ENCODE measurements at regions not wholly inside any gene's neighbourhood (a gene's known extent, or its start where the extent isn't known, plus 50 kb on each side); places are given as distances from the start of the nearest gene placed in this dataset.

DNA sequence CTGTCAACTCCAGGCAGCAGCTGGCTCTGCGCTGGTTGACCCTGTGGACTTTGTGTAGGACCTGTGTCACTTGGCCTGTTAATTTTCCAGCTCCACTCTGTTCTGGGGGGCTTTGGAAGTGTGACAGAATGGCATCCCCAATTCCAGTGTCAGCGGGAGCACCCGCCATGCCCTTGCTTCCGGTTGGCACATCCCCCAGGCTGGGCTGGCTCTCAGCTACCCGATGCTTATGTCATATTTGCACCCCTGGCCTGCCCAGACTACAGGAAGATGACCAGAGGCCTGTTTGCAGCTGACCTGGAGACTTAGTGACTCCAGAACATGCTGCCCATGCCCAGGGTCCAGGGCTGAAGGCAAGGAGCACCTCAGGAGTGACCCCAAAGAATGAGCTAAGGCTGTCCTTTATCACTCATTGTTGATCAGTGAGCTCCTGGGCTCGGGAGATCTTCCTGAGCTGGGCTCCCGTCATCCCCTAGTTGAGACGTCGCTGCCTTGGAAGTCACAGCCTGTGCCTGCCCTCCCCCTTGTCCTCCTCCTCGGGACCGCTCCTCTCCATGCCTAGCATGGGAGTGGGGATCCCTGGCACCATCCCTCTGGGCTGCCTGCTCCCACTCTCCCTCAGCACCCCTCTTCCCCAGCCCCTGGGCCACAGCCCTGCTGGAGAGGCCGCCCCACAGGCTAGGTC is 163.4 kb upstream of the RTL1 start:
- no peak for DNase-seq (ENCODE audit: low read depth)

DNA sequence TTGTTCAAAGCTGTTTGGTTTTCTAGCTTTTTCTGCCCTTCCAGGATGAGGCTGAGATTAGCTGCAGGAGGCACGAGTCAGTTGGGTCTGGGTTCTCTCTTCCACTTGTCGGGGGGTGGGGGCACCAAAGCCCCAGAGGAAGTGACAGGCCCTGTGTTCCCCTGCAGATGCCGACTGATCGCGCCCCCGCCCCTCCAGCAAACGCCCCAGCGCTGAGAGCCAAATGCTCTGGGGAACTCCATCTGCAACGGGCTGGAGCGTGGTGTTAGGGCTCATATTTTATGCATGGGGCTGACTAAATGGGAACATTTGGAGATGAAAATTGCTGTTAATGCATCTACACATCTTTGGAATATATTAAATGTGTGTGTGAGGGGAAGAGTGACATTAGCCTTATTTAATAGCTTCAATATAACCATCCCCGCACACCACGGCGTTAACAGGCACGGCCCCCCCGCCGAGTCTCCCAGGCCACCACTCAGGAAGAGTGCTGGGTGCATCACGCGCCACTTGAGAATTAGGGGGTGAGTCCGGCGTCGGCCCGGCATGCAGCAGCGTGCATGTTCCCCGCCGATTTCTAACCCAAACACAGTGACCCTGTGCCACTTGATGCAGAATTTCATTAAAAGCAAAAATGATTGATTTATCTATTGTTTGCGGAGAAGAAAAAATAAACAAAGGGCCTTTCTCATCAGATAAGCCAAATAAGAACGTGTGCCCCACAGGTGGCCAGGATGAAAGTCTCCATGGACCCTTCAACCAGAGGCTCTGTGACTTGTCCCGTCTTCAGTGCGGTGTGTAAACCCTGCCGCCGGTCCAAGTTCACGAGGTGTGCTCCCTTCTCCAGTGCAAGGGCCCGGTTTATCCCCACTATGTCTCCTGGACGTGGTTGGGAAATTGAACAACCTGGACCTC is 165.0 kb upstream of the RTL1 start:
- DNase-seq (ENCODE audit: low read depth), result no peak

DNA sequence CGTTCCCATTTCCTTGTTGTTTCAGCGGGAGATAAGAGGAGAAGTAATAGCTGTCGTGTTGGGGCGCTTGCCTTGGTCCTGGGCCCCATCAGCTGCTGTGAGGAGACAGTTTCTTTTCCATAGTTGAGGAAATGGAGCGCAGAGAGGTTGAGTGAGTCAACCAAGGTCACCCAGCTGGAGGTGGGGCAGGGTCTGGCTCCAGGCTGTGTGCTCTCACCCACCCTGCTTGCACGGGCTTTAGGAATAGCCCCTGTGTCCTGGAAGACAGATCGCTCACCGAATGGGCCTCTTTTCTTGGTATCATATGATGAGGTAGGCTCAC is 165.7 kb upstream of the RTL1 start:
- DNase-seq (ENCODE audit: low read depth), result no peak

DNA sequence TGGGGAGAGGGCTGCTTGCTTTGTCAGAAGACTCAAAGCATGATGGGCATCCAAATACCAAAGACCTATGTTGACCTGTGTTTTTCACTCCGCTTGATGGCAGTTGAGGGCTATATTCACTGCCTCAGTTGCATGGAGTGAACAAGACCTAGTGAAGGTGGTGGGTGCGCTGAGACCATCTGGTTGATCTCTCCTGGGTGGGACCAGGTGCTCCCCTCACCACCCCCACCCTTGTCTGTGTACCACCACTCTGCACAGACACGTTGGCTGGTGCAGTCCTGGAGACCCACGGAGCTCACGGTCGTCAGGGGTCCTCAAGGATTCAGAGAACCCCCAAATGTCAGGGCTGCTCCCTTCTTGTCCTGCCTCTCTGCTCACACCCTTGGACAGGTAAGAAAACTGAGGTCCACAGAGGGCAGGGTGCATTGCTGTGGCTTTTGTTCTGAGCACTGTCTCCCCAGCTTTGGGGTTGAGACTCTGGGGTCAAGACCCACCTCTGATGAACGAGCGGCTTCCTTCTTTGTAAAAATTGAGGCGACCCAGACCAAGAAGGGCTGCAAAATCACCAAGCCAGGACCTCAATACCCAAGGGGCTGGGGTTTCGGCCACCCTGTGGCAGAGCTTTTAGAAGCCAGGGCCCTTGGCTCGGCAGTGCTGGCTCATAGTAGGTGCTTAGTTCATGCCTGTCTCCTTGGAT is 166.3 kb upstream of the RTL1 start:
- DNase-seq (ENCODE audit: low read depth), result no peak

DNA sequence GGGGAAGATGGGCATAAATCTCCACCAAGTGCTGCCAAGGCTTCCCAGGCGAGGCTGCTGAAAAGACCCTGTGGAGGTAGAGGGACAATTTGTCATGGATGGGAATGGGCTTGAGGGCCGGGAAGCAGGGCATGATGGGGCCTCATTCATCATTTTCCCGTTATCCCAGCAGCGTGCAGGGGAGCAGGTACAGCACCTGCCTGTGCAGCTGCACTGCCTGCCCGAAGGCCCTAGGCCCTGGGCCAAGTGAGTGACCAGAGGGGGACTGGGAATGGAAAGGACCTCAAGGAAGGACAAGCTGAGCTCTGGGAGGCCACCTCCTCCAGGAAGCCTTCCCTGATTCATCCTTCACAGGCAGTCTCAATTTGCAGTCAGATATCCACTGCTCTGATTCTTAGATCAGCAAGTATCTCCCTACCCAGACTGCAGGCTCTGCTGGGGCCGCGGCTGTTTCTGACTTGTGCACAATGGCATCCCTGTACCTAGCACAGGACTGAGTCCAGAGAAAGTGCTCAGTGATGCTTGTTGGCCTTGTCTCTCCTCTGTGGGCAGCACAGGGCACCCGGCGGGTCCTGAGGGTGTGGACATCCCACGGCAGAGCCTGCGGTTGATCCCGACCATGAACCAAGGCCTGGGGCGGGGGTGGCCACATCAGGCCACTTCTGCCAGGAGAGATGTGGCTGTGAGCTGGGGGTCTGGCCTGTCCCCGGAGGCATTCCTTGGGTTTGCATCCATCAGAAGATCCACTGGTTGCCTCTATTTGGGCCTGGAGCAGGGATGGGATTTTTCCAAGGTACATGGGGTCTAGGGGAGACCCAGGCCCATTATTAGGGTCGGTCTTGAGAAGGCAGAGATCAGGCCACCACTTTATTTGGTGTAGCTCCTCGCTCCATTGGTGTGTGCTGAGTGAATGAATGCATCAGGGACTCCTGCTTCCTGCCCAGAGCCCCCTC is 167.3 kb upstream of the RTL1 start:
- no peak for DNase-seq (ENCODE audit: low read depth)

DNA sequence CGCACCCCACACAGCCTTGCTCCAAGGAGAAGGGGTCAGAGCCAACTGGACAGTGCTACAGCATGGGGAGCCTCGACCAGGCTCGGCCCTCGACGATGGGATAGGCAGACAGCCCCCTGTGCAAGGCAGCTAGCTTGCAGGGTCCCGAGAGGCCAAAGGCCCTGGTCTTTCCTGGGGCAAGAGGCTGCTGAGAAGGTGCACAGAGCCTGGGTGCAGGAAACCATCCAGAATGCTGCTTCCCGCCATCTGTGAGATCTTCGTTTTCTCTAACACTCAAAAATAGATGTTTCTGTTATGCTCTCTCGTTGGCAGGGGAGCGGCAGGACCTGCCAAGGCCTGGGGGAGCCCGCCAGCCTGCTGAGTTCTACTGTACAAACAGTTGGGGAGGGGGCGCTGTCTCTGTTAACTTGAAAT is 168.0 kb upstream of the RTL1 start:
- no peak for DNase-seq (ENCODE audit: low read depth)

DNA sequence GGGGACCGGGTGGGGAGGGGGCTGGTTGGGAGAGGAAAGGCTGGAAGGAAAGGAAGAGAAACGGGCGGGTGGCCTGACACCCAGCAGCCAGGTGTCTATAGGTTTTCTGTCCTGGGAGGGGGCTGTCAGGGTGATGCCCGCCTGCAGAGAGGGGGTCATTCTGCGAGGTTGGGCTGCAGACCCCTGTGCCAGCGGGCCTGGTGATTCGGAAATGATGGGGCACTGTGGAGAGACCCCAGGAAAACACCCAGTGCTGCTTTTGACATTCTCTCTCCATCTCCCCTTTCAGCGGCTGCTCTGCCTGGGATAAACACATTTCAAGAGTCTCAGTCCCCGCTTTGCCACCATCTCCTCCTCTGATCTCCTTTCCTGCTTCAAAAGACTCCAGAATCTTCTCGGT is 168.5 kb upstream of the RTL1 start:
- DNase-seq (ENCODE audit: low read depth), result no peak

DNA sequence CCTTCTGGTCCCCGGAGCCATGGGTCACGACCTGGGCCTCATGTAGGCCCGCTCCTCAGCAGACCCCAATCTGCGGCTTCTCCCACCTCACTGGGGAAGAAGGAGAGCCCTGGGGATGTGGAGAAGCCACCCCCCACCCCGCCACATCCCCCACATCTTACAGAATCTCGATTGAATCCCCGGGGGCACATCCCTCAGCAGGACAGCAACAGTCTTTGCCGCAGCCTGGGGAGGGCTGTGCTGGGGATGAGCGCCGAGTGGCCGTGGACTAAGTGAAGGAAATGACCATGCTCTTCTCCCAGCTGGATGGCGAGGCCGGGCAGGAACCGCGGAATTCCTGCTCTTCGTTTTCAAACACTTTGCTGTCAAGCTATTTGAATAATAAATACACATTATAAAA is 169.0 kb upstream of the RTL1 start:
- DNase-seq (ENCODE audit: low read depth), result no peak

DNA sequence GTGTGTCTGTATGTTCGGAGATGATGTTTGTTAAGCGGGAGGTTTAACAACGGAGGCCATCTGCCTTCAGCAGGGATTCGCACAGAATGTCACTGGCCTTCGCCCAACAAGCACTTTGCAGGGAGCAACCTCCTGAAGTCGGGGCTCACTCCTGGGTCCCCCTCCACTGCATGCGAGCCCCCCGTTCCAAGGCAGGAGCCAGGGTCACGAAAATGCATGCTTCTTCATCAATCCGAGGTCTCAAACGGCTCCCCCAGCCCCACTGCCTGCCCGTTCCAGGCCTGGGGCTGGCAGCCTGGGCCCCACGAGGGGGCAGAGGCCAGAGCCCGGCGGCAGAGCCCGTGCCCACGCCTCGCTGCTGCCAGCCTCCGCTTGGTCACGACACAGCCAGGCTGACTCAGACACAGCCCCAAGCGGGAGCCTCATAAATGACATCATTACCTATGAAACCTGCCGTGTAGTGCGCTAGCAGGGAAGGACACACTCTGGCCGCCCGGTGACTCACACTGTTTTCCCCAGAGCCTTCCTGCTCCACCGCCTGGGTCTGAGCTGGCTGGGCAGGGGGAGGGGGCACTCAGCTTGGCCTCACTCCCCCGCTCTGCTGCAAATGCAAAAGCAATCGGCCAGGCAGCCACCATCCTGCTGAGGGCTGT is 169.5 kb upstream of the RTL1 start:
- DNase-seq (ENCODE audit: low read depth), result no peak

DNA sequence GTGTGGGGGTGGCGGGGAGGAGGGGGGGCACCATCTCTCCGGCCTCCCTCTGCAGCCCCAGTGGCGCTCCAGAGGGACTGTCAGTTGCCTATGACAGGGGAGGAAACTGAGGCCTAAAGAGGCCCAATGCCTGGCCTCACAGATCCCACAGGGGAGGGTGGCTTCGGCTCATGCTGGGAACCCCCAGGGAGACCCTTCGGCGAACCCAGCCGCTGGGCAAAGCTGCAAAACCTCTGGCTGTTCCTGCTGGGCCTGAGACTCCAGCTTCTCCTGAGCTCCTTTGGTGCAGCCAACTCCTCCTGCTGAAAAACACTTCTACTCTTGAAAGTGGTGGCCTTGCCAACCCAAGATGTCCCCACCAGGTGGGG is 170.1 kb upstream of the RTL1 start:
- DNase-seq (ENCODE audit: low read depth), result no peak

DNA sequence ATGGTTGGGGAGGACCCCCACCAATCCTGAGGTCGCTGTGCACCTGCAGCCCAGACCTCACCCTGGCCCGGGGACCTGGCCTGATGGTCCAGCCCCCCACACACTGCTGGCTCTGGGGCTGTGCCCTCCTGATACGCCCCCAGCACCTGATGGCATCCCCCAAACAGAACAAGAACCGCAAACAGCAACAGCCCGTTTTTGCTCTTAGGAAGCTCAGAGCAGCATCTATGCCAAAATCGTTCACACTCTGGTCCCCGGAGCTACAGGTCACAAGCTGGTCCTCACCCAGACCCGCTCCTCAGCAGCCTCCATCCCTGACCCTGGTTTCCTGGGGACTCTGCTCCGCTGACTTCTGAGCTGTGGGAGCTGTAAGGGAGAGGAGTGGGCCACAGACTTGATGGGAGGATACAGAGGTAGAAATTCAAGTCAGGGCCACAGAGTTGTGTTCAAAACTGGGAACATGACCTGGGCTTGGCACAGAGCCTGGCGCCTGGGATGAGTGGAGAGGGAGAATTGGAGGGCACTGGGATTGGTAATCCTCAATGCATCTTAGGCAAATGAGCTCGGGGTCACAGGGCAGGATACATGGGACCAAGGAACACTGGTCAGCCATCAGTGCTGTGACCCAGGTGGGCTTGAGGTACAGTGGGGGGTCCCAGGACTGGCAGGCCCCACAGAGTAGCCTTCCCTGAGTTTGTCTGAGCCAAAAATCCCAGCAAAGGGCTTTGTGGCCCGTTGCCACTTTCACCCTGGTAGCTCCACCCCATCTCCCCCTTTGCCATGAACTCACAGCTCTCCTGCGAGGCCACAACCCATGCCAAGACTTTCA is 170.9 kb upstream of the RTL1 start:
- no peak for DNase-seq (ENCODE audit: low read depth)

DNA sequence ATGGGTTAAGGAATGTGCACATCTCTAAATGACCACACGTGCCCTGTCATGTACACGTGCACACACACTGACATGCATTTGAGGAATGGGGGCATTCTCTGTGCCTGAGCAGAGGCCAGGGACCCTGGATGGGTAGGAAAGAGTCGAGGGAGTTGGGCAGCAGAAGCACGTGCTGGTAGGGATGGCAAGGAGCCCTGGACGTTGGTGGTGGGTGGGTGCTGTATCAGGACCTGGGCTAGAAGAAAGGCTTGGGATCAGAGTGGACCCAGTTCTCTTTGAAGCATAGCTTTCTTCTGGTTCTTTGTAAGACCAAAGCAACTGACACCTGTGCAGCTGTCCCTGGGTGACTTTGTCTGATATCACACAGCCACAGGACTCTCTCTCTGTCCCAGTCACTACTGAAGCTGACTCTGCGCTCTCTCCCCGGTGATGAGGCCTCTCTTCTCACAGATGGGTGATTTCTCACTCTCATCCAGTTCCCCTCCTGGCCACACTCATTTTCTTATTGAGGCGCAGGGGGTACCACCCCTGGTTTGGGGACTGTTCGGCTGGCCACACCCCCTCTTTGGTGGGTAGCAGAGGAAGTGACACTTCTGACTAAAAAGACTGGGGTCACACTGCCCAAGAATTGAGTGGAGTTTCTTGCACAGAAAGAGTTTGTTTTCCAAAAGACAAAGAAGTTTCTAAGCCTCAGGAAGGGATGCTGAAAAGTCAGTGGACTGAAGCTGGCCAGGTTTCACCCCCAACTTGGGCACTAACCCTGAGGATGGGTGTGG is 171.7 kb upstream of the RTL1 start:
- no peak for DNase-seq (ENCODE audit: low read depth)

DNA sequence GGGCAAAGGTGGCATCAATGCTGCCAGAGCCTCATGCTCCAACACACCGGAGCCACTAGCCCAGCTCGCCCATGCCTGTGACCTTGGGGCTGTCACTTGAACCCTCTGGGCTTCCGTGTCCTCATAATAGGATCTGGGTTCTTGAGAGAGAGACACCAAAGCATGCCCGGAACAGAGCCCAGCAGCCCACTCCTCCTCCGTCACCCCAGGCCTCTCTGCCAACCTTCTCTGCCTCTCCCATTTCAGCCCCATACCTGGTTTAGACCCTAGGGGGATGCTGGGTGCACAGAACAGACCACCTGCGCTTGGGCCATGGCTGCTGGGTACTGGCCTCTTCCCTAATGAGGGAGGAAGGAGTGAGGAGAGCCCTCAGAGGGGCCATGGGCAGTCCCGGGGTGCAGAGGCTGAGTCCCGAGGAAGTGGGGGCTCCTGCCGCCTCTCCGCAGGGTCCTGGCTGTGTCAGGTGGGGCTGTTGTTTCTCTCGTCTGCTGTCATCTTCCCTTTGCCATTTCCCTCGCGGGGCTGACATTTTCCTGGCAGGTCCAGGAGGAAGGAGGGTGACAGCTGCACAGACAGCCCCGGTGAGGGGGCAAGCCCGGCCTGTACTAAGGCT is 172.4 kb upstream of the RTL1 start:
- no peak for DNase-seq (ENCODE audit: low read depth)

DNA sequence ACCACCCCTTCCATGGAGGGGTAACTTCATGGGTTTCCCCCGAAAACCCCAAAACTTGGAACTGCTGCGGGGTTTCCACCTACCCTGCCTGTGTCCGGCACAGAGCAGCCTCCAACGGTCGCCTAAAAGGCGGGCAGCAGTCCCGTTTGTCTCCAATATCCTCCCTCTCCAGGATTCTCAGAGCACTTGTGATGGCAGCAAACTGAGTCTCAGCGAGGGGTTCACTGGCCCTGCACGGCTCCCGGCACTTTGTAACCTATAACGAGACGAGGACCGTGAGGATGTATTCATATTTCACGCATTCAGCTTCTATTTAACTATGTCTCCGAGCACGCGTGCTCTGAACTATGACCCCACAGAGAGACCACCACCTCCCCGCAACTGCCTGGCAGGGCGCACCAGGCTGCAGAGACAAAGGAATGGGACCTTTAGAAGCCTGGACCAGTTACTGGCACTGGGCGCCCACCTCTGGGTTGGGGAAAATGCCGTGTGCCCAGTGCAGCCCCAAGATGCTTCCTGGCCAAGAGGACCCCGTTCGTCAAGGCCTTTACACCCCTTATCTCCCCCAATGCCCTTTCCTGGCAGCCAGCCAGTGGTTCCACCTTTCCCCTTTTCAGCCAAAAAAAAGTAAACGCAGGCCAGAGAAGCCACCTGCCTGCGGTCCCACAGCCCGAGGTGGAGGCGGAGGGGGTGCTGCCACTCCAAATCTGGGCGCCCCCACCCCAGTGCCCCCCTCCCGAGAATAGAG is 173.1 kb upstream of the RTL1 start:
- DNase-seq (ENCODE audit: low read depth), result no peak

DNA sequence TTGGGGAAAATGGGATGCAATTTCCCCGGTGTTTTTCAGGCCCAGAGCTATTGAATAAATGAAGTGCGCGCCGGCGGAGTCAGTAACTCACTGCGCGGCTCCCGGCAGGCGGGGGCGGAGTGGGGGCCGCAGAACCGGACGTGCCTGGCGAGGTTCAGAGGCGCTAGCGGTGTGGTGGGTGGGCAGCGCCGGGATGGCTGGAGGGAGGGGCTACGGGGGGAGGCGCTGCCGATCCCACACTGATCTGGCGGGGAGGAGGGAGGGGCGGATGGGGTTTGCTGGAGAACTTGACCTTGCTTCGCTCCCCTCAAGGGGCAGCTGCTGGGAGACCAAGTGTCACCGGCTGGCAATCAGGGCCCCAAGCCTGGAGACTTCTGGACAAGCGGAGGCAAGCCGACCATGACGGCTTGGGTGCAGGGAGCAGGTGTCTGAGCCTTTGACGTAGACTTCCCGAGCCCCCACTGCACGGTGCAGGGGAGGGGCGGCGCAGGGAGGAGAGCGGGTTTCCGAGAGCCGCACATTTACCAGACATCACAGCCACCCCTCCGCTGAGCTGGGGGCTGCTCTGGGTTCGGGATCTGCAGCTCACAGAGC is 174.1 kb upstream of the RTL1 start:
- DNase-seq (ENCODE audit: low read depth), result no peak

DNA sequence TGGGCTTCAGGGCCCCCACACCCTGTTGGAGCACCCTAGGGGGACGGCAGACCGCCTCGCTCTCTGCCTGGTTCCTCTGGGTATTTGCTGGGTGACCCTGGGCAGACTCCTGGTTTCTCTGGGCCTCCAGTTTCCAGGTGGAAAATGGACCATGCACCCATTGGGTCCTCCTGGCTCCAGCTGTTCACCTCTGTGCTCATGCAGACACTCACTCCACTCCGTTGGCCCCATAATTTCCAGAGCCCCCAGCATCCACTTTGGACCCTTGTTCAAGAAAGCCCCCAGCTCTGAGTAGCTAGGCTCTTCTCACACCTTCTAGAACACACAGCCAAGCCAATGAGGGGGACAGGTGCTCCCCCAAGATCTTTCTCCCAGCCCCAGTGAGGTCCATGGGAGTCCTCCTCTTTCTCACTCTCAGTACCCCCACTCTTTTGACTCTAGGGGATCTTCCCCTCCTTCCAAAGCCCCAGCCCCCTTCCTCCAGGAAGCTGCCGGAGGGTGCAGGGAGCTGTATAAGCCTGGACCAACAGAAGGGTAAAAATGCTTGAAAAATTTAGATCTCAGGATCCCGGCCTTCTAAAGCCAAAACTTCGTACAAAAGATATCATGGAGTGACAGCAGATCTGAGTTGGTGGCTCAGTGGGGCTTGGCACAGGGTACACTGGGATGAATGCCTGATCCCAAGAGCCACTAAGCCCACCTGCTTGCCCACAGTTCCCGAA is 174.8 kb upstream of the RTL1 start:
- no peak for DNase-seq (ENCODE audit: low read depth)

DNA sequence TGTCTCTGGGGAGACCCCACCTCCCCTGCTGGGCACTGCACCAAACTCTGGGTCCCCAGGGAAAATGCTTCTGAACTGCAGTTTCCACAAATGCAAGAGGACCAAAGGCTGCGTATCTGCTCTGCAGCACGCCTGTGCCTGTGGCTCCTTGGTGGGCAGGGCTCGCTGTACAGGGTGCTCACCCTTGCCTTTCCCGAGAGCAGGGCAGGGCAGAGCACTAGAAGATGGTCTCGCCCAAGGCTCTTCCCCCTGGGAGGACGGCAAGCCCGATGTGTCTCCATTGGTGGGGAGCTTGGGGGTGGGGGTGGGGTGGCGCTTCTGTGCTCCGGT is 175.3 kb upstream of the RTL1 start:
- no peak for DNase-seq (ENCODE audit: low read depth)

All from stimulated activated CD8-positive, alpha-beta memory T cell treated with anti-CD3 and anti-CD28 coated beads, Interleukin-12 subunit alpha, Interleukin-12 subunit beta, amount 100 ng/mL, for 4 hours (primary cell).